OCI-LY7 (cell line): ENCODE measurements at regions not wholly inside any gene's neighbourhood (a gene's known extent, or its start where the extent isn't known, plus 50 kb on each side); places are given as distances from the start of the nearest gene placed in this dataset.

Experiments
- CTCF ChIP-seq: fragments of 200-600 bp; sonication (generic); conservative IDR thresholded peaks from 2 replicates; pipeline ENCODE4 v1.5.1; 2014; ENCODE audit warnings: mild to moderate bottlenecking, antibody characterized with exemption, low read length, moderate library complexity, mixed read lengths
- EZH2phosphoT487 ChIP-seq: fragments of 200-600 bp; sonication (generic); IDR thresholded peaks from 2 replicates; pipeline ENCODE4 v1.6.1; 2018; ENCODE audit warnings: low read depth, borderline replicate concordance, mild to moderate bottlenecking, mixed run types, antibody characterized with exemption, low read length, moderate library complexity, mixed read lengths

DNA sequence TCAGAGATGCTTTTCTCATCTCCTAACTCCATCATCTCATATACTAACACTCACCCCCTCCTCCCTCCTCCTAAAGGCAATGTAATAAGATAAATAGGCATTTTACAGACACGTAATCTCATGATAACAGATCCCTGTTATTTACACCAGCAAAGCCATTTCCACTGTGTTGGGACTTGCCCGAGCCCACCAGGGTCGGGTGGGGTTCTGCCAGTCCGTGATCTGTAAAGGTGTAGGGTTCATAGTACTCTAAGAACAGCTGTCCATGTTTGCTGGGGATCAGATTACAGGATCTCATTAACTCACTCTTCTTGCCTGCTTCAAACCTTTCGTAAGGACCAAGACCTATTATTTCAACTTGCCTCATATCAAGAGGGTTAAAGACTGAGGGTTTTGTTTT, 172.4 kb downstream of the FZD1 start:
- TF ChIP-seq CTCF (no peak), EZH2phosphoT487 (no peak)
